Breast epithelium (tissue), 4 donors: ENCODE measurements at regions not wholly inside any gene's neighbourhood (a gene's known extent, or its start where the extent isn't known, plus 50 kb on each side); places are given as distances from the start of the nearest gene placed in this dataset.

Experiments used
- DNase-seq, 2 donors: peaks; one replicate each; pipeline ENCODE4 v3.0.0-alpha.2; 2019; ENCODE audit warnings: low spot score in 2 of 2
- H3K27ac ChIP-seq, 2 donors: fragments of 200-600 bp; sonication (generic) in 1 of 2; one replicate each; pipeline ENCODE4 v1.5.1; 2016 to 2019; ENCODE audit warnings: mild to moderate bottlenecking in 1 of 2
- H3K27me3 ChIP-seq, 2 donors: fragments of 200-600 bp; sonication (generic) in 1 of 2; one replicate each; pipeline versions ENCODE4 v1.5.1 to v1.6.0; 2017 to 2019; ENCODE audit warnings: control low read depth in 1 of 2, mild to moderate bottlenecking in 1 of 2
- H3K36me3 ChIP-seq: fragments of 200-600 bp; one replicate; pipeline ENCODE4 v1.5.1; 2019
- H3K4me1 ChIP-seq, 2 donors: fragments of 200-600 bp; sonication (generic); one replicate each; pipeline ENCODE4 v1.5.1; 2016 to 2019; ENCODE audit warnings: control low read depth in 1 of 2
- H3K4me3 ChIP-seq, 3 donors: fragments of 200-600 bp; sonication (generic); 1 replicate in 2 of 3; 2 replicates in 1 of 3; pipeline ENCODE4 v1.5.1; 2016 to 2019; ENCODE audit warnings: mild to moderate bottlenecking in 3 of 3, moderate library complexity in 2 of 3
- H3K9me3 ChIP-seq, 2 donors: fragments of 200-600 bp; sonication (generic) in 1 of 2; one replicate each; pipeline ENCODE4 v1.5.1; 2016 to 2019; ENCODE audit warnings: control low read depth in 1 of 2
- POLR2A ChIP-seq: fragments of 450-650 bp; IDR thresholded peaks from one replicate; pipeline ENCODE4 v1.6.1; 2016; ENCODE audit warnings: antibody characterized with exemption, mild to moderate bottlenecking, moderate library complexity
- POLR2AphosphoS5 ChIP-seq, 3 donors: sonication (generic); formaldehyde crosslinking; IDR thresholded peaks; one replicate each; pipeline ENCODE4 v1.6.1; 2017; ENCODE audit warnings: antibody characterized with exemption in 3 of 3
- intact Hi-C: fragments of 100-400 bp; cut with DNase I; formaldehyde crosslinking; loops from one replicate; pipeline ENCODE4 v1.15.1; 2023; ENCODE audit warnings: low total_unique reads
- TF ChIP-seq, protein P1 (sequence below), 3 donors: fragments of 450-650 bp; IDR thresholded peaks; one replicate each; pipeline ENCODE4 v1.5.1; 2016 to 2017; ENCODE audit warnings: antibody characterized with exemption in 3 of 3, mild to moderate bottlenecking in 3 of 3, moderate library complexity in 3 of 3

DNA sequence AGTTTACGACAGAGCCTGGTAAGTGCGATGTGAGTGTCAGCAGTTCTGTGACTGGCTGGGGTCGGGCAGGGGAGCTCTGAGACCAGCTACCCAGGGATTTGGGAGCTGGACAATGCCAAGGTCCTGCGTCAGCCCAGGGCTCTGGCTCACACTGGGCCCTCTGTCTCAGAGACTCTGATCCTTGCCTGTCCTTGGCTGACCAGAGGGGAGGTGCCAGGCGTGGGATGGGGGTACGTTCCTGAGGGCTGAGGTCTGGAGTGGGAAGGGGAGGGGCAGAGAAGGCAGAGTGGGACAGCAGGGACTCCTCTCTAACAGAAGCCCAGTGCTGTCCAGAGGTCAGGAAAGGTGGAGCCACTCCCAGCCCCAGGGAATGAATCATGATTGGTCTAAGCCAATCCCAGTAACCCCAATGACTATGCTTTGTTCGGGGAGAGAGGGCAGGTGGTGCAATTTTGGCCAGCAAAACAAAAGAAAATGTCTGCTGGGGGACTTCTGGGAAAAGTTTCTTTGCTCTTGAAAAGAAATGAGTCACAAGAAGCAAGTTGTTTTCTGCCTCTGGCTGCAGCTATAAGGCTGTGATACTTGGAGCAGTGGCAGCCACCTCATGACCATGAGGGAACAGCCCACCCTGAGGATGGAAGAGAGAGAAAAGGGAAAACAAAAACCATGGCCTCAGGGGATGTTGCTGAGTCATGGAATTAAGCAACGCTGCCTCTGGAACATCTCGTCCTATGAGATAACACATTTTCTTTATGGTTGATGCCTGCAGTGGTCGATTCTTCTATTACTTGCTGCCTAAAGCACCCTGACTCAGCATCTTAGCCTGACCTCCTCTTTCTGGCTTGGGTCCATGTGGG is 108.3 kb downstream of the CHST1 start:
- intact Hi-C loops = no loop called here
- H3K36me3 ChIP-seq = no peaks in the 10 kb centered on the region
- no peak for DNase-seq
- H3K27me3 ChIP-seq = no peaks in the 10 kb centered on the region
- H3K9me3 ChIP-seq = no peaks in the 10 kb centered on the region
- TF ChIP-seq POLR2A (no peak), POLR2AphosphoS5 (IDR thresholded peaks at IDR 0.05) (no peak)
- TF ChIP-seq, protein P1, sequence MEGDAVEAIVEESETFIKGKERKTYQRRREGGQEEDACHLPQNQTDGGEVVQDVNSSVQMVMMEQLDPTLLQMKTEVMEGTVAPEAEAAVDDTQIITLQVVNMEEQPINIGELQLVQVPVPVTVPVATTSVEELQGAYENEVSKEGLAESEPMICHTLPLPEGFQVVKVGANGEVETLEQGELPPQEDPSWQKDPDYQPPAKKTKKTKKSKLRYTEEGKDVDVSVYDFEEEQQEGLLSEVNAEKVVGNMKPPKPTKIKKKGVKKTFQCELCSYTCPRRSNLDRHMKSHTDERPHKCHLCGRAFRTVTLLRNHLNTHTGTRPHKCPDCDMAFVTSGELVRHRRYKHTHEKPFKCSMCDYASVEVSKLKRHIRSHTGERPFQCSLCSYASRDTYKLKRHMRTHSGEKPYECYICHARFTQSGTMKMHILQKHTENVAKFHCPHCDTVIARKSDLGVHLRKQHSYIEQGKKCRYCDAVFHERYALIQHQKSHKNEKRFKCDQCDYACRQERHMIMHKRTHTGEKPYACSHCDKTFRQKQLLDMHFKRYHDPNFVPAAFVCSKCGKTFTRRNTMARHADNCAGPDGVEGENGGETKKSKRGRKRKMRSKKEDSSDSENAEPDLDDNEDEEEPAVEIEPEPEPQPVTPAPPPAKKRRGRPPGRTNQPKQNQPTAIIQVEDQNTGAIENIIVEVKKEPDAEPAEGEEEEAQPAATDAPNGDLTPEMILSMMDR (IDR thresholded peaks at IDR 0.05) = no peak
- H3K27ac ChIP-seq = no peak overlapping the region
- no peaks in the 10 kb centered on the region for H3K4me1 ChIP-seq
- no peak overlapping the region for H3K4me3 ChIP-seq

DNA sequence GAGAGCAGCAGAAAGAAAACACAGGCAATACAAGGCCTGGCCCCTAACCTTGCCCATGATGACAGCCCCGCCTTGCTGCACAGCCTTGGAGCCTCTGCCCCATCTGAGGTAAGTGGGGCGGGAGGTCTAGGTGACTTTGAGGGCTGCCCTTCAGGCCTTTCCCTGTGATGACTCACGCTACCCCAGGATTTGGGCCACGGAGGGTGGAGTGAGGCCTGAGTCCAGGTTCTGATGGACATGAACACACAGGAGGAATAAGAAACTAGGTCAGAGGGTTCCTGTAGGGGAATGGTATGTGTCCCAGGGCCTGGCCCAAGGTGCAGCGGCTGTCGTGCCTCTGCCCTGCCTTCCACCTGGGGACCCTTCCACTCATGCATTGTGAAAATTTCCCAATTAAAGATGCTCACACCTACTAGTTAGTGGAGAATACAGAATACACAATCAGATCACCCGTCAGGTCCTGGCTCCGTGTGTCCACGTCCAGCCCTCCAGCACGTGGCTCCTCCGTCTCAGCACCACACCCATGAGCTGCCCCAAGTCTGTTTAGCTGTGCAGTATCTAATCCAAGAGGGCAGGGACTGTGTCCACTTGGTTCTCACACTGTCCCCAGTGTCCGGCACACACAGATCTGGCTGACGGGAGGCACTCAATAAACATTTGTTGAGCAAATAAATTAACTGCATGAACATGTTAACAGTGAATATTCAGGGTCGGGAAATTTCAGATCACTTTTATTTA is 111.0 kb downstream of the CHST1 start:
- Histone ChIP-seq H3K4me3 (no peak overlapping the region), H3K36me3 (no peaks in the 10 kb centered on the region), H3K27me3 (no peaks in the 10 kb centered on the region), H3K4me1 (no peaks in the 10 kb centered on the region), H3K27ac (no peak overlapping the region), H3K9me3 (no peaks in the 10 kb centered on the region)
- no peak for TF ChIP-seq POLR2AphosphoS5 (IDR thresholded peaks at IDR 0.05)
- DNase-seq = no peak
- intact Hi-C loops = no loop called here

DNA sequence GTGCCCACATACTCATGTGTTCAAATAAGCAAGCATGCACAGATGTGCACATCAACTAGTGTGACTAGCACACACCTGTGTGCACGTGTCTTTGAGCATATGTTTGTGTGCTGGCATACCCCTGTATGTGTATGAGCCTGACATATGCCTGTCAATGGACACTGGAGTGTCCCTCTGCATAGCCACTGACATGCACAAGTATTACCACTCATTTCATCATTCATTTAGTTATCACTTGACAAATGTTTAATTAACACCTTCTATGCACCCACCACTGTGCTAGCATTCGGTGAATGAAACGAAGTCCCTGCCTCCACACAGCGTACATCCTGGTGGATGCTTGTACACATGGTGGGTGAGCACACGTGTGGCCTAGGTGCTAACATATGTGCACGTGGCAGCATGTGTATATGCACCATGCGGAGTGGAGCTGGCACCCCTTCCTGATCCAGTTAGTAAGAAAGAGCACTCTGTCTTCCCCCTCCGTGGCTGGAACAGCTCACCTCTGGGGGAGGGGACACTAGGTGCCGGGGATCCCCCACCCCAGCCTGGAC is 112.0 kb downstream of the CHST1 start:
- H3K4me3 ChIP-seq = no peak overlapping the region
- H3K27me3 ChIP-seq = no peaks in the 10 kb centered on the region
- intact Hi-C loops = no loop called here
- no peak overlapping the region for H3K27ac ChIP-seq
- no peak for DNase-seq
- no peaks in the 10 kb centered on the region for H3K9me3 ChIP-seq
- H3K4me1 ChIP-seq = no peaks in the 10 kb centered on the region
- H3K36me3 ChIP-seq = no peaks in the 10 kb centered on the region
- no peak for TF ChIP-seq POLR2A
- no peak for TF ChIP-seq POLR2AphosphoS5 (IDR thresholded peaks at IDR 0.05)
- TF ChIP-seq, protein P1 (IDR thresholded peaks at IDR 0.05) = no peak

DNA sequence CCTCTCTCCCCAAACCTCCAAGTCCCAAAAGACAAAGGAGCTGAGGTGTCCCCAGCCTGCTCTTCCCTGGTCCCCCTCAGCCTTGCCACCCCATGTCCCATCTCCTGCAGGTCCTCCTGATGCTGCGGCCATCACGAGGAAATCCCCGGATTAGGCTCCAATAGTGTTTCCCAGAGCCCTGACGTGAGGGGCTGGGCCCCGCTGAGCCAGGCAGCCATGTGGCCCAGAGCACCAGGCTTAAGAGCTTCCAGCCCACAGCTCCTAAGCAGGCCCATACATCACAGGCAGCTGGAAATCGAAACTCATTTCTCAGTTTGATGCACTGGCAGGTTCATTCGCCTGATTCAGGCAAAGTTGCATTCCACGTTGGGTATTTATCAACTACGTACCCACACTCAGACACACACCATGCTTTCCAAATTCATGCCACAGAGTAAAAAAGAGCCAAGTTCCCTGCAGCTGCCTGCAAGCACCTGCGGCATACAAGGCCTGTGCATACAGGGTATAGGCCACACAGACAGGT is 114.2 kb downstream of the CHST1 start:
- H3K4me1 ChIP-seq = no peaks in the 10 kb centered on the region
- TF ChIP-seq, protein P1 (IDR thresholded peaks at IDR 0.05) = no peak
- TF ChIP-seq POLR2AphosphoS5 (IDR thresholded peaks at IDR 0.05) (no peak), POLR2A (no peak)
- H3K4me3 ChIP-seq = no peak overlapping the region
- no peaks in the 10 kb centered on the region for H3K36me3 ChIP-seq
- no peaks in the 10 kb centered on the region for H3K27me3 ChIP-seq
- no peak overlapping the region for H3K27ac ChIP-seq
- H3K9me3 ChIP-seq = no peaks in the 10 kb centered on the region
- intact Hi-C loops = no loop called here
- DNase-seq = no peak

DNA sequence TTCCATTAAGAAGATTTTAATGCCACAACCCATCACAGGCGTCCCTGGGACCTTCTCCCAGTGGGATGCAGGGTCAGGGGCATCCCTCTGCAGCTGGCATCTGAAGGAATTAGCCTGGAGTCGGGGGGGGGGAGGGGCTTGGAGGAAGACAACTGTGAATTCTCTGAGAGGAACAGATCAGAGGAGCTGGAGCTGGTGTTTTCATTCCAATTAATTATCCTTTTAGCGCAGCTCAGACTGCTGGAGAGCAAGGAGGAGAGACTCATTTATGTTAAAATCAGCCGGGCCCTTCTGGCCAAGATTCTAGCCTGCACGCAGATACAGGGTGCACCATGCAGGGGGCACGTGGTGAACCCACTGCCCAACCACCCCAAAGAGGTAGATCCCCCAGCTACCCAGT is 116.2 kb downstream of the CHST1 start:
- Histone ChIP-seq H3K4me3 (no peak overlapping the region), H3K27me3 (peaks cover 0 to 9% of the 10 kb centered on the region in 2 donors), H3K27ac (no peak overlapping the region), H3K9me3 (no peaks in the 10 kb centered on the region), H3K4me1 (no peaks in the 10 kb centered on the region), H3K36me3 (no peaks in the 10 kb centered on the region)
- no peak for DNase-seq
- TF ChIP-seq, protein P1 (IDR thresholded peaks at IDR 0.05) = no peak
- TF ChIP-seq POLR2A (no peak), POLR2AphosphoS5 (IDR thresholded peaks at IDR 0.05) (no peak)
- intact Hi-C loops = no loop called here
